ENCODE measurements at regions not wholly inside any gene's neighbourhood (a gene's known extent, or its start where the extent isn't known, plus 50 kb on each side); places are given as distances from the start of the nearest gene placed in this dataset.

- intact Hi-C loops (cut with DNase I; ENCODE audit: low total_unique reads): no loop called here
- no peaks in the 10 kb centered on the region for H3K9me3 ChIP-seq
- no peak for TF ChIP-seq CTCF (IDR thresholded peaks at IDR 0.05)
- no peak for DNase-seq
- H3K27me3 ChIP-seq: no peaks in the 10 kb centered on the region
- H3K27ac ChIP-seq: no peak overlapping the region
- no peaks in the 10 kb centered on the region for H3K36me3 ChIP-seq
- no peak overlapping the region for H3K4me3 ChIP-seq
- H3K4me1 ChIP-seq: no peaks in the 10 kb centered on the region
These were observed 579.7 kb downstream of the PTPRC start for GRCh38 chr1:199218533-199218932.

GRCh38 chr1:199220031-199220430 lies 581.2 kb downstream of the PTPRC start:
- no peak for DNase-seq
- Histone ChIP-seq H3K4me1 (no peaks in the 10 kb centered on the region), H3K27me3 (no peaks in the 10 kb centered on the region), H3K36me3 (no peaks in the 10 kb centered on the region), H3K27ac (no peak overlapping the region), H3K9me3 (no peaks in the 10 kb centered on the region), H3K4me3 (no peak overlapping the region)
- intact Hi-C loops (cut with DNase I; ENCODE audit: low total_unique reads): no loop called here
- TF ChIP-seq CTCF (IDR thresholded peaks at IDR 0.05): no peak

GRCh38 chr1:199221371-199222150 lies 582.7 kb downstream of the PTPRC start:
- no peaks in the 10 kb centered on the region for H3K36me3 ChIP-seq
- no peaks in the 10 kb centered on the region for H3K9me3 ChIP-seq
- H3K27ac ChIP-seq: no peak overlapping the region
- intact Hi-C loops (cut with DNase I; ENCODE audit: low total_unique reads): no loop called here
- H3K4me3 ChIP-seq: no peak overlapping the region
- no peak for DNase-seq
- TF ChIP-seq CTCF (IDR thresholded peaks at IDR 0.05): no peak
- H3K4me1 ChIP-seq: no peaks in the 10 kb centered on the region
- H3K27me3 ChIP-seq: no peaks in the 10 kb centered on the region

- H3K4me3 ChIP-seq: no peak overlapping the region
- no peaks in the 10 kb centered on the region for H3K4me1 ChIP-seq
- intact Hi-C loops (cut with DNase I; ENCODE audit: low total_unique reads): no loop called here
- DNase-seq: no peak
- H3K36me3 ChIP-seq: no peaks in the 10 kb centered on the region
- no peaks in the 10 kb centered on the region for H3K27me3 ChIP-seq
- H3K9me3 ChIP-seq: no peaks in the 10 kb centered on the region
- TF ChIP-seq CTCF (IDR thresholded peaks at IDR 0.05): no peak
- no peak overlapping the region for H3K27ac ChIP-seq
These were observed 585.1 kb downstream of the PTPRC start for GRCh38 chr1:199223936-199224335.

- Histone ChIP-seq H3K4me3 (no peak overlapping the region), H3K4me1 (no peaks in the 10 kb centered on the region), H3K9me3 (no peaks in the 10 kb centered on the region), H3K27ac (no peak overlapping the region), H3K27me3 (no peaks in the 10 kb centered on the region), H3K36me3 (no peaks in the 10 kb centered on the region)
- no peak for TF ChIP-seq CTCF (IDR thresholded peaks at IDR 0.05)
- DNase-seq: no peak
- intact Hi-C loops (cut with DNase I; ENCODE audit: low total_unique reads): no loop called here
These were observed 587.3 kb downstream of the PTPRC start for GRCh38 chr1:199226163-199226562.

Data from tibial artery (tissue), 4 donors.